H9 (cell line): ENCODE measurements at regions not wholly inside any gene's neighbourhood (a gene's known extent, or its start where the extent isn't known, plus 50 kb on each side); places are given as distances from the start of the nearest gene placed in this dataset.

Experiments used
- DNase-seq: peaks from one replicate; pipeline ENCODE4 v3.0.0-alpha.2; 2017
- H2AFZ ChIP-seq: one replicate; pipeline ENCODE4 v1.6.1; 2013; ENCODE audit warnings: mild to moderate bottlenecking, low read length, control low read depth, moderate library complexity
- H2AK5ac ChIP-seq: 2 replicates; pipeline ENCODE4 v1.6.1; 2013; ENCODE audit warnings: low read length, control low read depth, mixed read lengths; ENCODE audit not compliant: insufficient read length
- H2BK120ac ChIP-seq: one replicate; pipeline ENCODE4 v1.6.1; 2013; ENCODE audit warnings: low read depth, mild to moderate bottlenecking, low read length, control low read depth, inconsistent platforms; ENCODE audit not compliant: poor library complexity, severe bottlenecking
- H2BK12ac ChIP-seq: 2 replicates; pipeline ENCODE4 v1.6.1; 2013; ENCODE audit warnings: low read length, control low read depth, mixed read lengths, low read depth; ENCODE audit not compliant: insufficient read length
- H2BK15ac ChIP-seq: 2 replicates; pipeline ENCODE4 v1.6.1; 2013; ENCODE audit warnings: low read depth, low read length, control low read depth
- H2BK20ac ChIP-seq: one replicate; pipeline ENCODE4 v1.6.1; 2013; ENCODE audit warnings: low read depth, mild to moderate bottlenecking, low read length, control low read depth, inconsistent platforms; ENCODE audit not compliant: poor library complexity, severe bottlenecking
- H2BK5ac ChIP-seq: 2 replicates; pipeline ENCODE4 v1.6.1; 2013; ENCODE audit warnings: low read length, control low read depth, mixed read lengths; ENCODE audit not compliant: insufficient read length
- H3K14ac ChIP-seq: 2 replicates; pipeline ENCODE4 v1.6.1; 2013; ENCODE audit warnings: low read length, control low read depth; ENCODE audit not compliant: insufficient read depth
- H3K18ac ChIP-seq: 2 replicates; pipeline ENCODE4 v1.6.1; 2013; ENCODE audit warnings: low read depth, mild to moderate bottlenecking, mixed read lengths, low read length, control low read depth; ENCODE audit not compliant: insufficient read length
- H3K23ac ChIP-seq: 2 replicates; pipeline ENCODE4 v1.6.1; 2013; ENCODE audit warnings: low read length, control low read depth, mixed read lengths, low read depth; ENCODE audit not compliant: insufficient read length
- H3K23me2 ChIP-seq: 2 replicates; pipeline ENCODE4 v1.6.1; 2013; ENCODE audit warnings: low read depth, mild to moderate bottlenecking, mixed read lengths, low read length, control low read depth; ENCODE audit not compliant: insufficient read length, poor library complexity, severe bottlenecking
- H3K27ac ChIP-seq: 2 replicates; pipeline ENCODE4 v1.5.1; 2013; ENCODE audit warnings: low read length, control low read depth, mixed read lengths, low read depth; ENCODE audit not compliant: insufficient read length
- H3K27me3 ChIP-seq: 2 replicates; pipeline ENCODE4 v1.6.1; 2013; ENCODE audit warnings: low read length, control low read depth, inconsistent platforms; ENCODE audit not compliant: insufficient read depth
- H3K4ac ChIP-seq: 2 replicates; pipeline ENCODE4 v1.6.1; 2013; ENCODE audit warnings: low read depth, mild to moderate bottlenecking, control low read depth, inconsistent platforms, low read length, moderate library complexity
- H3K4me1 ChIP-seq: 2 replicates; pipeline ENCODE4 v1.6.1; 2013; ENCODE audit warnings: low read length, control low read depth, inconsistent platforms; ENCODE audit not compliant: insufficient read depth
- H3K4me2 ChIP-seq: 2 replicates; pipeline ENCODE4 v1.6.1; 2013; ENCODE audit warnings: low read length, control low read depth, mixed read lengths; ENCODE audit not compliant: insufficient read length, insufficient read depth
- H3K56ac ChIP-seq: 2 replicates; pipeline ENCODE4 v1.6.1; 2013; ENCODE audit warnings: low read depth, mild to moderate bottlenecking, mixed read lengths, low read length, control low read depth; ENCODE audit not compliant: insufficient read length
- H3K79me1 ChIP-seq: 2 replicates; pipeline ENCODE4 v1.6.1; 2013; ENCODE audit warnings: low read depth, mild to moderate bottlenecking, moderate library complexity, low read length, control low read depth, inconsistent platforms; ENCODE audit not compliant: insufficient read depth, poor library complexity, severe bottlenecking
- H3K79me2 ChIP-seq: 2 replicates; pipeline ENCODE4 v1.6.1; 2013; ENCODE audit warnings: low read length, control low read depth, inconsistent platforms; ENCODE audit not compliant: insufficient read depth
- H3K9ac ChIP-seq: 2 replicates; pipeline ENCODE4 v1.6.1; 2013; ENCODE audit warnings: low read length, control low read depth, mixed read lengths; ENCODE audit not compliant: insufficient read length; ENCODE audit errors: extremely low read depth
- H3K9me3 ChIP-seq: one replicate; pipeline ENCODE4 v1.6.1; 2013; ENCODE audit warnings: low read depth, low read length, inconsistent platforms; ENCODE audit not compliant: control insufficient read depth
- H3T11ph ChIP-seq: one replicate; pipeline ENCODE4 v1.6.1; 2013; ENCODE audit warnings: mild to moderate bottlenecking, low read length, control low read depth, inconsistent platforms
- H4K20me1 ChIP-seq: one replicate; pipeline ENCODE4 v1.6.1; 2013; ENCODE audit not compliant: control insufficient read depth, insufficient read length, insufficient read depth
- H4K5ac ChIP-seq: 2 replicates; pipeline ENCODE4 v1.6.1; 2013; ENCODE audit warnings: low read depth, mild to moderate bottlenecking, mixed read lengths, low read length, control low read depth; ENCODE audit not compliant: insufficient read length
- H4K8ac ChIP-seq: replicated peaks from 2 replicates; pipeline ENCODE4 v1.6.1; 2013; ENCODE audit warnings: low read length, control low read depth, mixed read lengths, low read depth; ENCODE audit not compliant: insufficient read length
- H4K91ac ChIP-seq: 2 replicates; pipeline ENCODE4 v1.6.1; 2013; ENCODE audit warnings: low read depth, mild to moderate bottlenecking, moderate library complexity, mixed read lengths, low read length, control low read depth; ENCODE audit not compliant: insufficient read length
- H3K27ac Mint-ChIP-seq, 3 experiments: 2 replicates in 2 of 3; 3 replicates in 1 of 3; pipeline ENCODE4 v1.8.0; 2020 to 2021; ENCODE audit warnings: mixed read lengths in 3 of 3, mild to moderate bottlenecking in 1 of 3, moderate library complexity in 1 of 3
- H3K27me3 Mint-ChIP-seq: 2 replicates; pipeline ENCODE4 v1.8.0; 2021; ENCODE audit warnings: low read depth, mild to moderate bottlenecking, moderate library complexity, mixed read lengths
- H3K36me3 Mint-ChIP-seq, 3 experiments: 2 replicates in 2 of 3; 3 replicates in 1 of 3; pipeline ENCODE4 v1.8.0; 2020 to 2021; ENCODE audit warnings: low read depth in 3 of 3, mixed read lengths in 3 of 3; ENCODE audit not compliant: insufficient read depth in 1 of 3
- H3K4me1 Mint-ChIP-seq, 2 experiments: 2 replicates each; pipeline ENCODE4 v1.8.0; 2020; ENCODE audit warnings: mixed read lengths in 2 of 2
- H3K4me3 Mint-ChIP-seq, 2 experiments: 2 replicates in 1 of 2; 3 replicates in 1 of 2; pipeline ENCODE4 v1.8.0; 2020 to 2021; ENCODE audit warnings: mild to moderate bottlenecking in 2 of 2, mixed read lengths in 2 of 2, moderate library complexity in 1 of 2
- H3K9me3 Mint-ChIP-seq, 2 experiments: 2 replicates in 1 of 2; 3 replicates in 1 of 2; pipeline ENCODE4 v1.8.0; 2020; ENCODE audit warnings: mild to moderate bottlenecking in 2 of 2, mixed read lengths in 2 of 2, moderate library complexity in 1 of 2
- CTCF ChIP-seq: fragments of 200-600 bp; sonication (generic); conservative IDR thresholded peaks from 3 replicates; pipeline ENCODE4 v1.8.0; 2021; ENCODE audit warnings: antibody characterized with exemption, mild to moderate bottlenecking
- WGBS: extraction: QIAGEN DNeasy Blood & Tissue Kit; methylation state at CpG from one replicate; pipeline ENCODE4 v1.1.7; 2013; ENCODE audit warnings: missing lambda C conversion rate, low lambda C conversion rate, mixed read lengths; ENCODE audit not compliant: insufficient read length; ENCODE audit errors: extremely low coverage; 5-methylcytosine and 5-hydroxymethylcytosine counted together

GRCh38 chr3:43170553-43170952 lies 64.7 kb upstream of the POMGNT2 start:
- no CpG with 5 or more reads among the region's 7 CpGs for WGBS
- no peak for DNase-seq
- Histone ChIP-seq H3K56ac (no peak overlapping the region), H3K9ac (no peak overlapping the region), H2AK5ac (no peak overlapping the region), H2AFZ (no peak overlapping the region), H2BK120ac (no peak overlapping the region), H2BK12ac (no peak overlapping the region), H3K27ac (no peak overlapping the region), H2BK5ac (no peak overlapping the region), H3K79me2 (no peaks in the 10 kb centered on the region), H3K4me1 (no peaks in the 10 kb centered on the region), H4K8ac (no peak overlapping the region), H3K18ac (no peak overlapping the region), H3K23ac (no peak overlapping the region), H4K91ac (no peak overlapping the region), H3K79me1 (no peaks in the 10 kb centered on the region), H3T11ph (no peak overlapping the region), H3K4ac (no peak overlapping the region), H2BK15ac (no peak overlapping the region), H2BK20ac (no peak overlapping the region), H3K14ac (no peak overlapping the region), H3K23me2 (no peaks in the 10 kb centered on the region), H3K9me3 (no peaks in the 10 kb centered on the region), H3K4me2 (no peak overlapping the region), H3K27me3 (no peaks in the 10 kb centered on the region), H4K20me1 (no peaks in the 10 kb centered on the region), H4K5ac (no peak overlapping the region)
- Mint-ChIP-seq H3K36me3 (peaks cover 1 to 20% (median 6%) of the 10 kb centered on the region in 3 experiments; a peak in 5 of 7 replicates), H3K4me1 (peaks cover 7 to 11% of the 10 kb centered on the region in 2 experiments), H3K4me3 (no peak overlapping the region), H3K9me3 (peaks cover 20 to 23% of the 10 kb centered on the region in 2 experiments), H3K27ac (no peak overlapping the region), H3K27me3 (no peaks in the 10 kb centered on the region; the same call in 1 of the 2 replicates)
- TF ChIP-seq CTCF: no peak
